ENCODE measurements at regions not wholly inside any gene's neighbourhood (a gene's known extent, or its start where the extent isn't known, plus 50 kb on each side); places are given as distances from the start of the nearest gene placed in this dataset.

GRCh38 chr4:123990310-123990870 lies 593.8 kb downstream of the SPRY1 start:
- no peak for DNase-seq (ENCODE audit: low read depth)

- no peak for DNase-seq (ENCODE audit: low read depth)
These were observed 598.3 kb downstream of the SPRY1 start for GRCh38 chr4:123994917-123995316.

- DNase-seq (ENCODE audit: low read depth) = peak; percentile 93
These were observed 599.3 kb downstream of the SPRY1 start for GRCh38 chr4:123995936-123996335.

GRCh38 chr4:123996718-123997510 lies 600.3 kb downstream of the SPRY1 start:
- peak; percentile 39 for DNase-seq (ENCODE audit: low read depth)

- no peak for DNase-seq (ENCODE audit: low read depth)
These were observed 601.3 kb downstream of the SPRY1 start for GRCh38 chr4:123997776-123998449.

GRCh38 chr4:124000233-124000632 lies 603.6 kb downstream of the SPRY1 start:
- peak; percentile 26 for DNase-seq (ENCODE audit: low read depth)

- DNase-seq (ENCODE audit: low read depth) = no peak
These were observed 619.2 kb downstream of the SPRY1 start for GRCh38 chr4:124015766-124016165.

GRCh38 chr4:124017185-124017785 lies 620.7 kb downstream of the SPRY1 start:
- no peak for DNase-seq (ENCODE audit: low read depth)

GRCh38 chr4:124018383-124019317 lies 622.1 kb downstream of the SPRY1 start:
- peak; percentile 93 for DNase-seq (ENCODE audit: low read depth)

GRCh38 chr4:124019749-124020549 lies 623.4 kb downstream of the SPRY1 start:
- DNase-seq (ENCODE audit: low read depth) = peak; percentile 64

- no peak for DNase-seq (ENCODE audit: low read depth)
These were observed 628.4 kb downstream of the SPRY1 start for GRCh38 chr4:124025000-124025399.

- DNase-seq (ENCODE audit: low read depth) = no peak
These were observed 628.8 kb downstream of the SPRY1 start for GRCh38 chr4:124025428-124025827.

- DNase-seq (ENCODE audit: low read depth) = no peak
These were observed 631.6 kb downstream of the SPRY1 start for GRCh38 chr4:124028182-124028581.

- no peak for DNase-seq (ENCODE audit: low read depth)
These were observed 633.6 kb downstream of the SPRY1 start for GRCh38 chr4:124030147-124030546.

- DNase-seq (ENCODE audit: low read depth) = no peak
These were observed 635.4 kb downstream of the SPRY1 start for GRCh38 chr4:124032035-124032434.

- DNase-seq (ENCODE audit: low read depth) = no peak
These were observed 638.9 kb downstream of the SPRY1 start for GRCh38 chr4:124035364-124036041.

GRCh38 chr4:124037236-124037635 lies 640.6 kb downstream of the SPRY1 start:
- DNase-seq (ENCODE audit: low read depth) = no peak

GRCh38 chr4:124044330-124044729 lies 647.7 kb downstream of the SPRY1 start:
- no peak for DNase-seq (ENCODE audit: low read depth)

- no peak for DNase-seq (ENCODE audit: low read depth)
These were observed 648.3 kb downstream of the SPRY1 start for GRCh38 chr4:124044867-124045266.

GRCh38 chr4:124046190-124046589 lies 649.6 kb downstream of the SPRY1 start:
- no peak for DNase-seq (ENCODE audit: low read depth)
